ENCODE measurements at regions not wholly inside any gene's neighbourhood (a gene's known extent, or its start where the extent isn't known, plus 50 kb on each side); places are given as distances from the start of the nearest gene placed in this dataset.
"Not testable (repeated sequence)": the region's sequence is repeated elsewhere in the genome, so short reads cannot be mapped to it uniquely, and the experiment has no call there.

DNA sequence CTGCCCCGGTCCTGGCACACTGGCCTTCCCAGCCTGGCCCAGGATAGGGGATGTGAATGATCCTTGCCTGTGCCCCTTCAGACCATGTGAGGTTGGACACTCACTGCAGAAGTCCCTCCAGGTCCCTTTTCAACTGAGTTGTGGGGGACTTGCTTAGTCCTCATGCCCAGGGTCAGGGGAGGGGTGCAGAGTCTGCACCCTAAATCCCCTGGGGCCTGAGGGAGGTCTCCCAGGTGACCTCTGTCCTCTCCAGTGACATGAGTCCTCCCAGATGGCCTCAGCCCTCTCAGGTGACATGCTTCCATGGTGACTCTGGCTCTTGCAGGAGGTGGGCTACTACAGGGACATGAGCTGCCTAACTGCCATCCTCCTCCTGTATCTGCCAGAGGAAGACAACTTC, 775.1 kb downstream of the SPATA31A1 start:
- not testable (repeated sequence) for TF ChIP-seq CTCF, POLR2A (IDR thresholded peaks at IDR 0.05)
